GM18951 (cell line): ENCODE measurements at regions not wholly inside any gene's neighbourhood (a gene's known extent, or its start where the extent isn't known, plus 50 kb on each side); places are given as distances from the start of the nearest gene placed in this dataset.
"Not testable (repeated sequence)": the region's sequence is repeated elsewhere in the genome, so short reads cannot be mapped to it uniquely, and the experiment has no call there.

ENCODE experiments used
- in situ Hi-C: fragments of 300-500 bp; cut with MboI; formaldehyde crosslinking; loops from one replicate; pipeline ENCODE4 v1.12.0; 2022; ENCODE audit warnings: low sequenced_read_pairs, mixed read lengths, inconsistent platforms; ENCODE audit not compliant: unreplicated experiment

GRCh38 chr4:49117951-49118350 is 131.9 kb downstream of the CWH43 start:
- in situ Hi-C loops: not testable (repeated sequence)

- in situ Hi-C loops: not testable (repeated sequence)
These were observed 132.5 kb downstream of the CWH43 start for GRCh38 chr4:49118379-49119212.

- in situ Hi-C loops: not testable (repeated sequence)
These were observed 133.3 kb downstream of the CWH43 start for GRCh38 chr4:49119345-49119744.

- in situ Hi-C loops: not testable (repeated sequence)
These were observed 134.1 kb downstream of the CWH43 start for GRCh38 chr4:49120042-49120779.

GRCh38 chr4:49120804-49121203 is 134.7 kb downstream of the CWH43 start:
- in situ Hi-C loops: not testable (repeated sequence)

- in situ Hi-C loops: not testable (repeated sequence)
These were observed 140.4 kb downstream of the CWH43 start for GRCh38 chr4:49126443-49126842.

GRCh38 chr4:49126858-49127257 is 140.8 kb downstream of the CWH43 start:
- in situ Hi-C loops: not testable (repeated sequence)

GRCh38 chr4:49129385-49129784 is 143.3 kb downstream of the CWH43 start:
- in situ Hi-C loops: not testable (repeated sequence)

GRCh38 chr4:49129870-49130269 is 143.8 kb downstream of the CWH43 start:
- in situ Hi-C loops: not testable (repeated sequence)

- in situ Hi-C loops: not testable (repeated sequence)
These were observed 144.6 kb downstream of the CWH43 start for GRCh38 chr4:49130724-49131123.

GRCh38 chr4:49137043-49137442 is 151.0 kb downstream of the CWH43 start:
- in situ Hi-C loops: not testable (repeated sequence)

- in situ Hi-C loops: not testable (repeated sequence)
These were observed 151.9 kb downstream of the CWH43 start for GRCh38 chr4:49137961-49138360.

- in situ Hi-C loops: not testable (repeated sequence)
These were observed 152.7 kb downstream of the CWH43 start for GRCh38 chr4:49138818-49139217.

GRCh38 chr4:49139513-49139912 is 153.4 kb downstream of the CWH43 start:
- in situ Hi-C loops: not testable (repeated sequence)

GRCh38 chr4:49140351-49140750 is 154.3 kb downstream of the CWH43 start:
- in situ Hi-C loops: not testable (repeated sequence)

- in situ Hi-C loops: not testable (repeated sequence)
These were observed 155.9 kb downstream of the CWH43 start for GRCh38 chr4:49141955-49142354.

GRCh38 chr4:49147143-49147542 is 161.1 kb downstream of the CWH43 start:
- in situ Hi-C loops: not testable (repeated sequence)

GRCh38 chr4:49147596-49147995 is 161.5 kb downstream of the CWH43 start:
- in situ Hi-C loops: not testable (repeated sequence)

- in situ Hi-C loops: not testable (repeated sequence)
These were observed 163.2 kb downstream of the CWH43 start for GRCh38 chr4:49149006-49149975.
